ENCODE measurements at regions not wholly inside any gene's neighbourhood (a gene's known extent, or its start where the extent isn't known, plus 50 kb on each side); places are given as distances from the start of the nearest gene placed in this dataset.

DNA sequence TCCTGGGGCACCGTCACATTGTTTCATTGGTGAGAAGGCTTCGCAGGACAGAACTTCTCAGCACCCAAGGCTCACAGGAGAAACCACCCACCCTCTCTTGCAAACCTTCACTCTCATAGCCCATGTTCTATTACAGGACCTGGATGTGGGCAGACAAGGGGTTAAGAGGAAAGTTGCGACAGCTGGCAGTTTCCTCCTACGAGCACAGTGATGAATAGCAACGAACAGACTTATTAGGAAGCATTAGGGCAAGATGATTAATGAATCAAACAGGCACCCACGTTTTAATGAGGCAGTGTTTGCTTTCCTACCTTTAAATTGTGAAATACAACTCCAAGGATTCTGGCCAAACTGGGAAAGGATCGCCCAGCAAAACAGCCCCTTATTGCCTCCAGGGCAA, 339.3 kb downstream of the DRD1 start:
- DNase-seq (ENCODE audit: low read depth), result no peak
- H3K4me3 ChIP-seq (ENCODE audit: low read depth, low read length), result no peak overlapping the region
- TF ChIP-seq, protein P1, sequence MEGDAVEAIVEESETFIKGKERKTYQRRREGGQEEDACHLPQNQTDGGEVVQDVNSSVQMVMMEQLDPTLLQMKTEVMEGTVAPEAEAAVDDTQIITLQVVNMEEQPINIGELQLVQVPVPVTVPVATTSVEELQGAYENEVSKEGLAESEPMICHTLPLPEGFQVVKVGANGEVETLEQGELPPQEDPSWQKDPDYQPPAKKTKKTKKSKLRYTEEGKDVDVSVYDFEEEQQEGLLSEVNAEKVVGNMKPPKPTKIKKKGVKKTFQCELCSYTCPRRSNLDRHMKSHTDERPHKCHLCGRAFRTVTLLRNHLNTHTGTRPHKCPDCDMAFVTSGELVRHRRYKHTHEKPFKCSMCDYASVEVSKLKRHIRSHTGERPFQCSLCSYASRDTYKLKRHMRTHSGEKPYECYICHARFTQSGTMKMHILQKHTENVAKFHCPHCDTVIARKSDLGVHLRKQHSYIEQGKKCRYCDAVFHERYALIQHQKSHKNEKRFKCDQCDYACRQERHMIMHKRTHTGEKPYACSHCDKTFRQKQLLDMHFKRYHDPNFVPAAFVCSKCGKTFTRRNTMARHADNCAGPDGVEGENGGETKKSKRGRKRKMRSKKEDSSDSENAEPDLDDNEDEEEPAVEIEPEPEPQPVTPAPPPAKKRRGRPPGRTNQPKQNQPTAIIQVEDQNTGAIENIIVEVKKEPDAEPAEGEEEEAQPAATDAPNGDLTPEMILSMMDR (IDR thresholded peaks at IDR 0.05; ENCODE audit: insufficient read depth, low read depth, low read length, missing control alignments), result no peak

DNA sequence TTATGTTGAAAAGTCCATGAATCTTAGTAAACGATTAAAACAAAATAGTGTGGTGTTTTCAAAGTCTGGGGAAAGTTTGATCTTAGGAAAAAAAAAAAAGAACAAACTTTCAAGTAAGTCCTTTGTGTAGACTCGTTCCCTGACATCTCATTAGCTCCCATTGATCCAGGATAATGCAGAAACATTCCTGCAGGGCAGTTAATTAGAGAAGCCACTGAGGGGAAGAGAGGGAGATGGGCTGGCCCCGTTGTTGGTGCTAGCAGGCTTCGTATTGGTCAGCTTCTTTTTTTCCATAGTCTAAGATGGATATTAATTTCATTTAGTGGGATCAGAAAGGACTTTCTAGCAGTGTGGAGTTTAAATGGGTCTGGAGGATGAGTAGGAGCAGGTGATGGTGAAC, 340.2 kb downstream of the DRD1 start:
- H3K4me3 ChIP-seq (ENCODE audit: low read depth, low read length), result no peak overlapping the region
- no peak for DNase-seq (ENCODE audit: low read depth)
- TF ChIP-seq, protein P1 (IDR thresholded peaks at IDR 0.05; ENCODE audit: insufficient read depth, low read depth, low read length, missing control alignments), result no peak

DNA sequence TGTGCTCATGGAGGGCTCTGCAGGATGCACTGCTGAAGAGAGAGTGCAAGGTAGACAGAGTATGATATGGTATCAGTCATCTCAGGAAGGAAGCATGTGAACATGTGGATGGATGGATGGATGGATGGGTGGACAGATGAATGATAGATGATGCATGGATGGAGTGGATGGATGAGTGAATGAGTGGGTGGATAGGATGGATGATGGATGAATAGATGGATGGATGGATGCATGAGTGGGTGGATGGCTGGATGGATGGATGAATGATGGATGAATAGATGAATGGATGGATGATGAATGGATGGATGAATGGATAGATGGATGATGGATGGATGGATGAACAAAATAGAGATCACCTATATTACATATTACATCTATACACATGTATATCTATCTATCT, 341.3 kb downstream of the DRD1 start:
- TF ChIP-seq, protein P1 (IDR thresholded peaks at IDR 0.05; ENCODE audit: insufficient read depth, low read depth, low read length, missing control alignments), result no peak
- no peak for DNase-seq (ENCODE audit: low read depth)
- H3K4me3 ChIP-seq (ENCODE audit: low read depth, low read length), result no peak overlapping the region

DNA sequence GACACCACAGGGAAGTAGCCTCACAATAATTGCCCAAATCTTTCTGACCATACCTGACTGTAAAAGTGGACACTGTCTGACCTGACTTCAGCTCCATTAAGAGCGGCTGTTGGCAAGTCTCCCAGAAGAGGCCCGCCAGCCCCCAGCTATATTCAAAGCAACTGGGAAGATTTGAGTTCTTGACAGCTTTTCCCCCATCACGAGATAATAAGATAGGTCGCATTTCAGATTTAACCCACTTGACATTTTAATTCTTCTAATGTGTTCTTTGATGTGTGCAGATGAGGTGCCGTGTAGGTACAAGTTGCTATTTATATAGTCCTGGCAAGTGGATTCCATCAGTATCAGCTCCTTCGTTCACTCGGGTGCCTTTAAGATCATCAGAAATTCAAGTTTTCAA, 345.7 kb downstream of the DRD1 start:
- TF ChIP-seq, protein P1 (IDR thresholded peaks at IDR 0.05; ENCODE audit: insufficient read depth, low read depth, low read length, missing control alignments), result no peak
- DNase-seq (ENCODE audit: low read depth), result no peak

DNA sequence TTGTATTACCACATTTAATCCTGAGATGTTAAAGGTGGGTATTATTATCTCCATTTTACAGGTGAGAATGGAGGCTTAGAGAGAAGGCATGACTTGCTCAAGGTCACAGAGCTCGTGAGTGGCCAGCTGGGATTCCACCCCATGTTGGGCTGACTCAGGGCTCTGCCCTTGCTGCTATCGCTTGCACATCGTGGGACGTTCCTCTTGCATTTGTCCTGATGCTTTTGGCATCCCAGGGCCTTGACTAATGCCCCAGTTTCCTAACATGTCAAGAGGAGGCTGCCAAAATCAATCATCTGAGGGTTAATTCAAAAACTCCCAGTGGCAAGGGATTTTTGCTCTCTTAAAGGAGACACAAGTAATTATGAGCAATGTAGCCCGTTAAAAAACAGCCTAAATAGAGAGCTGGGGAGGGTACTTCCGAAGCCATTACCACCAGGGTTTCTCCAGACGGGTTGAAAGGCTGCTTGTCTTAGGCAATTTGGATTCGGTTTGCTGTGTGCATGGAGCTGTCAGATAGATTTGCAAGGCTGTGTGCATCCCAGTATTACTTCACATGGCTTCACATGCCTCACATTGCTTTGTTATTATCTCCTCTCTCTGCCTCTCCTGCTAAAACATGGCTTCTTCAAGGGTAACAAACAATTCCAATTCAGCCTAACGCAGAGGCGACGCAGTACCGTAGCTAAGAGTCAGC, 347.4 kb downstream of the DRD1 start:
- TF ChIP-seq, protein P1 (IDR thresholded peaks at IDR 0.05; ENCODE audit: insufficient read depth, low read depth, low read length, missing control alignments), result no peak
- DNase-seq (ENCODE audit: low read depth), result no peak
- no peak overlapping the region for H3K4me3 ChIP-seq (ENCODE audit: low read depth, low read length)

More for the DNA sequence above, 345.7 kb downstream of the DRD1 start:
- no peak overlapping the region for H3K4me3 ChIP-seq (ENCODE audit: low read depth, low read length)

DNA sequence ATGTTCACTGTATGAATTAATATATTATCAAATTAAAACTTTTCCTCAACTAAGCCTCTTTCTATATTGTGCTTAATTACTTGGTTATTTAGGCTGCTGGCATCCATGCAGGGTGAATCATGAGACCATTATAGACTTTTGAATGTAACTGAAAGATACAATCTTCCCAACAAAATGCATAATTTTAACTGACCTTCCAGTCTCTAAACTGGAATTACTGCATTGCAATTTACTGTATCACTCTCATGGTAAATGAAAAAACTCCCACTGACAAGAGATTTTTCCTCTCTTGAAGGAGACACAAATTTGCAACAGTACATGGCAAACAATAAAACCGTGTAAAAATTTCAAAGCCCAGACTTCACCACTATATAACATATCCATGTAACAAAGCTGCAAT, 349.5 kb downstream of the DRD1 start:
- TF ChIP-seq, protein P1 (IDR thresholded peaks at IDR 0.05; ENCODE audit: insufficient read depth, low read depth, low read length, missing control alignments), result no peak
- H3K4me3 ChIP-seq (ENCODE audit: low read depth, low read length), result no peak overlapping the region
- no peak for DNase-seq (ENCODE audit: low read depth)

DNA sequence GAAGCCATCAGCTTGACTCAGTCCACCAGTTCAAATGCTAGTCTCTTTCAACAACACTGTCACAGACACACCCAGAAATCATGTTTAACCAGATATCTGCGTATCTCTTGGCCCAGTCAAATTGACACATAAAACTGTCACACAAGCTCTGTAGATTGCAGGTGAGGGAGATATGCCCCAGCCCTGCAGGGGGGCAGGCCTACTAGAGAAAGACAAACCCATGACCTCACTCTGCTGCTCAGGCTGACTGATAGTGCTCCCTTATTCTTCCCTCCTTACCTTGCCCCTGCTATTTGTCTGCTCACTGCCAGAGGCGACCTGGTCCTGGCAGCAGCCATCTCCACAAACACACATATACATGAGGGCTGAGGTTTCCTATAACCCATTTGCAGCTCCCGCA, 351.3 kb downstream of the DRD1 start:
- H3K4me3 ChIP-seq (ENCODE audit: low read depth, low read length), result no peak overlapping the region
- no peak for DNase-seq (ENCODE audit: low read depth)
- TF ChIP-seq, protein P1 (IDR thresholded peaks at IDR 0.05; ENCODE audit: insufficient read depth, low read depth, low read length, missing control alignments), result no peak

Measured in GM12865 (cell line).